ENCODE measurements at regions not wholly inside any gene's neighbourhood (a gene's known extent, or its start where the extent isn't known, plus 50 kb on each side); places are given as distances from the start of the nearest gene placed in this dataset.
"Not testable (repeated sequence)": the region's sequence is repeated elsewhere in the genome, so short reads cannot be mapped to it uniquely, and the experiment has no call there.

DNA sequence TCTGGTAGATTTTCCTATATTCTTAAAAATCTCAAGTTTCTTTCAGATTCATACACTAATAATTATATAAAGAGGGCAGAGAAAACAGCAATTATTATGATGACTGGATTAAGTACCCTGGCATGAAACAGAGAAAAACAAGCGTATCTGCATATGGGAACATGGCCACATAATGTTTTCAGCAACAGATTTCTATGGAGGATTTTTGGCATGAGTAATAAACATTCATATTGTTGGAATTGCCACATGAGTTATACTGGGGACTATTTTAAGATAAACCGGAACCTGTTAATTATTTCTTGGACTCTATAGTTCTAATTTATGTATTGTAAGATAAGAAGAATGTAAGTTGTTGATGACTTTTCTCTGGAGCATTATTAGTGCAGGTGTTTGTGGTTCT, 112.7 kb downstream of the OXSM start:
- Histone ChIP-seq H3K4me1 (ENCODE audit: insufficient read depth) (peaks cover 2% of the 10 kb centered on the region), H3K36me3 (ENCODE audit: insufficient read depth) (no peaks in the 10 kb centered on the region), H3K4me3 (ENCODE audit: low read depth, low read length) (no peak overlapping the region), H3K27ac (ENCODE audit: low read depth) (no peak overlapping the region)
- DNase-seq (ENCODE audit: extremely low spot score): no peak
- WGBS: 52% methylated on average over 2 of the region's 2 CpGs

DNA sequence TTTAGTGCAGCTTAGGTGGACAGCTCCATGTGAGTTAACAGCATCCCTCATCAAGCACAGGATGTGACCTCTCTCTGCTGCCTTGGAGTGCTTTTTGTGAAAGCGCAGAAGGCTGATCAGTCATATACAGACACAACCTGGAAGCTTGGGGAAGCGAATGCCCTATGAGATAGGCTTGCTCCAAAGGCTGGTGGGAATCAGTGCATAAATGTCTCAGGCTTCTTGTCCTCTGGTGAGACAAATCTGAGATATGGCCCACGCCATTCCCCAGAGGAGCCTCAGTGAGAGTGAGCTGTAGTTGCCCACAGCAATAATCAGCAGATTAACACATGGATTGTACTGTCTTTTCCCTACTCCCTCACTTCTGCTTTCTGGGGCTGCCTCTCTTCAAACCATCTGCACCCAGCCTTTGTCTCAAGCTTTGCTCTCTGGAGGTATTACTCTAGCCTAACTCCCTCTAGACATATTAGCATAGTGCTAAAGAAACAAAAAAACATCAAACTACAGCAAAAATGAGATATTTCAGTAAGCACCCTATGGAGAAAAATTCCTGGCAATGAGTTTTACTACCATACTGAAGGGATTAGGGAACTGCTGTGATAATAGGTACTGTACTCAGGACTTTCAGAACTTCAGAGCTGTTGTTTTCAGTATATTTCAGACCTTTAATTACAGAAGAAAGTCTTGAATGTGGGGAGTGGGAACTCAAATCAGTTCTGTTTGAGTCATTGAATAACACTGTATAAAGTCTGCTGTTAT, 113.7 kb downstream of the OXSM start:
- Histone ChIP-seq H3K27ac (ENCODE audit: low read depth) (no peak overlapping the region), H3K4me3 (ENCODE audit: low read depth, low read length) (no peak overlapping the region), H3K36me3 (ENCODE audit: insufficient read depth) (no peaks in the 10 kb centered on the region), H3K4me1 (ENCODE audit: insufficient read depth) (peaks cover 2% of the 10 kb centered on the region)
- no peak for DNase-seq (ENCODE audit: extremely low spot score)
- 89% methylated on average over 3 of the region's 3 CpGs for WGBS

DNA sequence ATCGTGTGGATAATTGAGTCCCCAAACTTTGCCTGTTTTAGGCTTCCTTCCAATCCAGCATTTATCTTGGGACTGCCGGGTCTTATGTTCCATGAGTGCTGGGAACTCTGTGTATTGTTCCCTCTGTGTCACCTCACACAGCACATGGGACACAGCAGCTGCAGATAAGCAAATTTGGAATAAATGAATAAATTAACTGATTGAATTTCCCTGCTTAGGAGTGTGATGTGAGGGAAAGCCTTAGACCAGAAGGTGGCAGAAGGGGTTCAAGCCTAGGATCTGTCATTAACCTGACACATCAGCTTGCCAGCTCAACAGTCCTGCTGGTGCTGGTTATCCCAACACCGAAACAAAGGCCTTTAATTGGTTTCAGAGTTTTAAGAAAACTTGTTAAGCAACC, 114.3 kb downstream of the OXSM start:
- DNase-seq (ENCODE audit: extremely low spot score): no peak
- H3K36me3 ChIP-seq (ENCODE audit: insufficient read depth): no peaks in the 10 kb centered on the region
- H3K4me3 ChIP-seq (ENCODE audit: low read depth, low read length): no peak overlapping the region
- H3K4me1 ChIP-seq (ENCODE audit: insufficient read depth): peaks cover 2% of the 10 kb centered on the region
- WGBS: 72% methylated on average over 3 of the region's 3 CpGs
- no peak overlapping the region for H3K27ac ChIP-seq (ENCODE audit: low read depth)

DNA sequence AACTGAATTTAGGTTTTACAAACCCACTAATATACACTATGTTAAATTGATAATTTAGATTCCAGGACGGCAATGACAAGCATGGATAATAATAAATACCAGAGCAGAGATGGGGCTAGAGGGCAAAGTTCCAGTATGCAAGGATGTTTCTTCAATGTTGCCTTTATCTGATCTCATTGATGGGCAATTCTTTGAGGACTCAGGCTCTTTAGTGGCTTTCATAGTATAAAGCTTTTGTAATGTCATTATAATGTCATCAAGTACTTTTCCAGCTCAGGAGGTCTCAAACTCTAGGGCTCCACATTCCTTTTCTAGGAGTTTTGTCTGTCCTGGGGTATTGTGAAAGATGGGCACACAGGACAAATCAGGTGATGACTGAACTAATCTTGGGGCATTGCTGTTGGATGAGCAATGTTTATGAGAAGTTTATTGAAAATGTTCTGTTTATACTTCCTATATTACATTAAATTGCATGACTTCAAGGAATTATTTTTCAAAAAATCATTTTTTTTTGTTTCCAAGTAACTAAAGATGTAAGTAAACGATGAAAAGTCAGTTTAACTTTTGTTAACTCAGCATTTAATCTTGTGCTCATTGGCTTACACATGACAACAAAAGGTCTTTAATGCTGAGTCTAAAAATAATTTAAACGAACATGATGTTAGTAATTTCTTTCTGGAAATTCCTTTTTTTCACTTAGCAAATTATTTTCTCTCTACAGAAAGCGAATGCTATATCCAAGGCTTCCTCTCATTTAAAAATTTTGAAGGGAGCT, 116.4 kb downstream of the OXSM start:
- no peak for DNase-seq (ENCODE audit: extremely low spot score)
- no peak overlapping the region for H3K27ac ChIP-seq (ENCODE audit: low read depth)
- no peak overlapping the region for H3K4me3 ChIP-seq (ENCODE audit: low read depth, low read length)
- H3K36me3 ChIP-seq (ENCODE audit: insufficient read depth): no peaks in the 10 kb centered on the region
- H3K4me1 ChIP-seq (ENCODE audit: insufficient read depth): peaks cover 2% of the 10 kb centered on the region
- WGBS: 79% methylated on average over 4 of the region's 4 CpGs

- H3K4me3 ChIP-seq (ENCODE audit: low read depth, low read length): no peak overlapping the region
- no peak for DNase-seq (ENCODE audit: extremely low spot score)
- no peaks in the 10 kb centered on the region for H3K36me3 ChIP-seq (ENCODE audit: insufficient read depth)
- WGBS: 28% methylated on average over 2 of the region's 2 CpGs
- no peak overlapping the region for H3K27ac ChIP-seq (ENCODE audit: low read depth)
- H3K4me1 ChIP-seq (ENCODE audit: insufficient read depth): peaks cover 2% of the 10 kb centered on the region
These were observed 117.2 kb downstream of the OXSM start for GRCh38 chr3:25907081-25907480.

- Histone ChIP-seq H3K4me3 (ENCODE audit: low read depth, low read length) (no peak overlapping the region), H3K36me3 (ENCODE audit: insufficient read depth) (no peaks in the 10 kb centered on the region), H3K4me1 (ENCODE audit: insufficient read depth) (no peaks in the 10 kb centered on the region), H3K27ac (ENCODE audit: low read depth) (no peak overlapping the region)
- 83% methylated on average over 2 of the region's 2 CpGs for WGBS
- no peak for DNase-seq (ENCODE audit: extremely low spot score)
These were observed 120.2 kb downstream of the OXSM start for GRCh38 chr3:25910105-25910504.

- WGBS: 75% methylated on average over 4 of the region's 4 CpGs
These were observed 121.1 kb downstream of the OXSM start for GRCh38 chr3:25910997-25911396.

DNA sequence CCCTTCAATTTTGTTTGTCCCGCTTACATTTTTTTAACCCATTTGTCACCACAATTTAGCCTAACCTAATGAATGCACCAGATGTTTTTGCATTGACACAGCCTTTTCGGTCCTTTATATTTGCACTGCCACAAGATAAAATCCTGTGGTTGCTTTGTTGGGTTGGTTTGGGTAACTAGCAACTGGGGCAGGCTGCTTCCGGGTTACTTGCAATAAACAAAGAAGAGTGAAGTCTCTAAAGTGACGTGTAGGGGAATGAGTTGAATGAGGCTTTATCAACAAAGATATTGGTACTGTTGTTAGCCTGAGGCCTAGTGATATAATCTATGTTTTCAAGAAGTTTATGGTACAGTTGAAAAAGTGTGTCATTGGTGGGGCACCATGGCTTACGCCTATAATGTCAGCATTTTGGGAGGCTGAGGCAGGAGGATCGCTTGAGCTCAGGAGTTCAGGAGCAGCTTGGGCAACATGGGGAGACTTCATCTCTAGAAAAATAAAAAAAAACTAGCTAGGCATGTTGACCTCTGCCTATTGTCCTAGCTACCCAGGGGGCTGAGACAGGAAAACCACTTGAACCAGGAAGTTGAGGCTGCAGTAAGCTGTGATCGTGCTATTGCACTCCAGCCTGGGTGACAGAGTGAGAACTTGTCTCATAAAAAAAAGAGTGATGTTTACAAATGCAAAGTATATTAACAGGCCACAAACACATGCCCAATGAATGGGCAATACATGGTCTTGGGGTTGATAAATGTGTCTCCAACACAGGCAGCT, 121.8 kb downstream of the OXSM start:
- Histone ChIP-seq H3K36me3 (ENCODE audit: insufficient read depth) (no peaks in the 10 kb centered on the region), H3K27ac (ENCODE audit: low read depth) (no peak overlapping the region), H3K4me1 (ENCODE audit: insufficient read depth) (no peaks in the 10 kb centered on the region), H3K4me3 (ENCODE audit: low read depth, low read length) (no peak overlapping the region)
- WGBS: 89% methylated on average over 7 of the region's 7 CpGs
- no peak for DNase-seq (ENCODE audit: extremely low spot score)

More at GRCh38 chr3:25910997-25911396, 121.1 kb downstream of the OXSM start:
- Histone ChIP-seq H3K27ac (ENCODE audit: low read depth) (no peak overlapping the region), H3K36me3 (ENCODE audit: insufficient read depth) (no peaks in the 10 kb centered on the region), H3K4me3 (ENCODE audit: low read depth, low read length) (no peak overlapping the region), H3K4me1 (ENCODE audit: insufficient read depth) (no peaks in the 10 kb centered on the region)
- no peak for DNase-seq (ENCODE audit: extremely low spot score)

DNA sequence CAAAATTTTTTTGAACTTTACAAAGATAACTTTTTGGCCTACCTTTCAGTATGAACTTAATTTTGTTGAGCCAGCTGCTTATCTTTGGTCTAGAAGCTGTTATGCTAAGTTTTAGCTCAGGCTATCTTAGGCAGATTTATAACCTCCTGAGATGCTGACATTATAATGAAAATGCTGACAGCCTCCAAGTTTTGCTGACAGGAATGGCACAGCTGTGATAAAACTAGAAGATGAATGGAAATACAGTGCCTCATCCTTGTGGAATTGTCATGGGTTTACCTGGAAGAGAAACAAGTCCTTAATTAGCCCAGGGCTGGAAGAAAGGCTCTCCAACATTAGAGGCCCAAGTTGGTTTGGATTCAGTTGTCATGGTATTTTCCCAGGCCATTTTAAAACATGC, 123.3 kb downstream of the OXSM start:
- Histone ChIP-seq H3K4me1 (ENCODE audit: insufficient read depth) (no peaks in the 10 kb centered on the region), H3K36me3 (ENCODE audit: insufficient read depth) (no peaks in the 10 kb centered on the region), H3K27ac (ENCODE audit: low read depth) (no peak overlapping the region), H3K4me3 (ENCODE audit: low read depth, low read length) (no peak overlapping the region)
- no peak for DNase-seq (ENCODE audit: extremely low spot score)

- H3K36me3 ChIP-seq (ENCODE audit: insufficient read depth): no peaks in the 10 kb centered on the region
- no peak for DNase-seq (ENCODE audit: extremely low spot score)
- H3K27ac ChIP-seq (ENCODE audit: low read depth): no peak overlapping the region
- no peak overlapping the region for H3K4me3 ChIP-seq (ENCODE audit: low read depth, low read length)
- no peaks in the 10 kb centered on the region for H3K4me1 ChIP-seq (ENCODE audit: insufficient read depth)
- WGBS: 82% methylated on average over 2 of the region's 2 CpGs
These were observed 125.8 kb downstream of the OXSM start for GRCh38 chr3:25915673-25916072.

DNA sequence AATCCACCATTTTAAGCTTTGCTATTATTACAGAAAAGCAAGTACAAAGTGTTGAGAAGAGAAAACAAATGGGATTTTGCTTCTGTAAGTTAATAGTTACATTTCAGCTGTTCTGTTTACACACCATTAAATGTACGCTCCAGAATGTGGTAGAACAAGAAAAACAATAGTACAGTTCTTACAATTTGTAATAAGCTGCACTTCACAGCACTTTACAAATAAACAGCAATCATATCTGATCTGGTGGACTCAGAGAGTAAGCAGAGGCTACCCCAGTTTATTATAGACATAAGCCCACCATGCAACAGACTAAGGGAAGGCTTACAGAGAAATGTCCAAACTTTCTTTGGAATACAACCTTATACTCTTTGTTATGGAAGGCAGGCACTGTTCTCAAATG, 126.4 kb downstream of the OXSM start:
- no peaks in the 10 kb centered on the region for H3K4me1 ChIP-seq (ENCODE audit: insufficient read depth)
- no peak overlapping the region for H3K4me3 ChIP-seq (ENCODE audit: low read depth, low read length)
- peak; percentile 8 for DNase-seq (ENCODE audit: extremely low spot score)
- no peaks in the 10 kb centered on the region for H3K36me3 ChIP-seq (ENCODE audit: insufficient read depth)
- H3K27ac ChIP-seq (ENCODE audit: low read depth): no peak overlapping the region
- WGBS: 0% methylated on average over 1 of the region's 1 CpG

DNA sequence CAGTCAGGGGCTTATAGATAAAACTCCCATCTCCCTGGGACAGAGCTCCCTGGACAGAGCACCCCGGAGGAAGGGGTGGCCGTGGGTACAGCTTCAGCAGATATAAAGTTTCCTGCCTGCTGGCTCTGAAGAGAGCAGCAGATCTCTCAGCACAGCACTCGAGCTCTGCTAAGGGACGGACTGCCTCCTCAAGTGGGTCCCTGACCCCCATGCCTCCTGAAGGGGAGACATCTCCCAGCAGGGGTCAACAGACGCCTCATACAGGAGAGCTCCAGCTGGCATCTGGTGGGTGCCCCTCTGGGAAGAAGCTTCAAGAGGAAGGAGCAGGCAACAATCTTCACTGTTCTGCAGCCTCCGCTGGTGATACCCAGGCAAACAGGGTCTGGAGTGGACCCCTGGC, 142.1 kb downstream of the OXSM start:
- not testable (repeated sequence) for H3K36me3 ChIP-seq (ENCODE audit: insufficient read depth); H3K4me3 ChIP-seq (ENCODE audit: low read depth, low read length); H3K27ac ChIP-seq (ENCODE audit: low read depth); H3K4me1 ChIP-seq (ENCODE audit: insufficient read depth); DNase-seq (ENCODE audit: extremely low spot score)
- whole genome bisulfite sequencing: 92% methylated on average over 6 of the region's 6 CpGs

DNA sequence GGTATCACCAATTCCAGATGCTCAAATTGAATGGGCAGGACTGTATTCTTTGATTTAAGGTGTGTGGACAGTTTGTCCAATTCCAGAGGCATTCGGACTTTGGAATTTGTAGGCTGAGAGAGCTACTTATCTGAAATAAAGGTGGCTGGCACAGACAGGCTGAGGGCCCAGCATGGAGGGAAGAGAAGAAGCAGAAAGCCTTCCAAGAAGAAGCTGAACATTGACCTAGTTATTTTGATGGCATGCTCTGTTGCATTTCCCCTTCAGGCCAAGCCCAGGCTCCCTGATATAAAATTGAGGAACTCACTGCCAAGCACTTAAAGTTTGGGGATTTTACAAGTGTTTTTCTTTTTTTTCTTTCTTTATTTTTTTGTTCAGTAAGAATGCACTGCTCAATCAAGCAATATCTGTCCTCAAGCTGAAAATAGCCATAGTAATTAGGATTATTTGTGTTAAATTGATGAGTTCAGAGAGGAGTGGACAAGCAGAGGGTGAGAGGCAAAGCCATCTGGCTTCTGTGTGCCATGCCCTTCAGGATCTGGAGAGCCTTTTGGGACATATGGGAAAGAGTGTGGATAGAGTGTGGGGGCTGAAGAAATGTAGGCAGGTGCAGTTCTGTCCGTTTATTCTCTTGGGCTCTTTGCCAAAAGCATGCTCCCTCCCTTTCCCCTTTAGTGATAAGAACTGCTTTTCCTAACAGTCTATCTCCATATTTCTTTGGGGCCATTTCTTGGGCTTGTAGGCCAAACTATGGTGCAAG, 148.9 kb downstream of the OXSM start:
- no peak for DNase-seq (ENCODE audit: extremely low spot score)
- no peaks in the 10 kb centered on the region for H3K4me1 ChIP-seq (ENCODE audit: insufficient read depth)

More for the DNA sequence above, 148.9 kb downstream of the OXSM start:
- no peaks in the 10 kb centered on the region for H3K36me3 ChIP-seq (ENCODE audit: insufficient read depth)
- H3K27ac ChIP-seq (ENCODE audit: low read depth): no peak overlapping the region
- H3K4me3 ChIP-seq (ENCODE audit: low read depth, low read length): no peak overlapping the region
- WGBS: 35% methylated on average over 2 of the region's 2 CpGs
